OCI-LY1 (cell line): ENCODE measurements at regions not wholly inside any gene's neighbourhood (a gene's known extent, or its start where the extent isn't known, plus 50 kb on each side); places are given as distances from the start of the nearest gene placed in this dataset.

ENCODE experiments used
- EZH2 ChIP-seq: fragments of 200-600 bp; sonication (generic), shearing (Covaris generic); IDR thresholded peaks from 2 replicates; pipeline ENCODE4 v1.8.0; 2017; ENCODE audit warnings: borderline replicate concordance, mixed run types, mild to moderate bottlenecking, antibody characterized with exemption, low read length, moderate library complexity, mixed read lengths
- TF ChIP-seq, protein P1 (sequence below): fragments of 200-600 bp; sonication (generic), shearing (Covaris generic); IDR thresholded peaks from 2 replicates; pipeline ENCODE4 v1.5.1; 2017; ENCODE audit warnings: mild to moderate bottlenecking, antibody characterized with exemption, low read length, moderate library complexity, mixed read lengths

DNA sequence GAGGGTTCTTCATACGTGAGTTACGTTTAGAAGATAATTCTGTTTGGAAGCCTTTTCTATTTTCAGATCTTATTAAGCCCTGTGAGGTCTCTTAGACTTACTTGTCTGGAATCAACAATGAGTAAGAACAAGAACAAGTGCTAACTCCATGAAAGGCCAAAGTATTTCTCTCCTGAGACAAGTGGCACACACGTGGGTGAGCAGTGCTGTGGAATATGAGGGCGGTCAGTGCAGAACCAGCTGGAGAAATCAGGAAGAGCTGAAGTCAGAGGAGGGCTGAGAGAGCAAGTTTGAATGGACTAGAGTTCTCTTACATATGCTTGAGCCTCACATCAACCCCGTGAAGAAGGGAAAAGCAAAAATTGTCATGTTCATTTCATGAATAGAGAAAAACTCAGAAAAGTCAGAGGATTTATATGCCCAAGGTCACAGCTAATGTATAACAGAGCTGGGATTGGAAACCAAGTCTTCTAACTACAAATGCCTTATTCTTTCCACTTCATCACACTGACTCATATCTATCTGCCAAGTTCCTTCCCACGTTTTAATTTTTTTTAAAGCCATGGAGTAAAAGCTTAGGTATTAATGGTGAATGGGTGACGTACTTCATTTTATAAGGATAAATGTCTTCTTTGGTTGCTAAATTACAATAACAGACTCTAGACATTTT lies 201.3 kb upstream of the DTNBP1 start:
- no peak for TF ChIP-seq EZH2
- TF ChIP-seq, protein P1, sequence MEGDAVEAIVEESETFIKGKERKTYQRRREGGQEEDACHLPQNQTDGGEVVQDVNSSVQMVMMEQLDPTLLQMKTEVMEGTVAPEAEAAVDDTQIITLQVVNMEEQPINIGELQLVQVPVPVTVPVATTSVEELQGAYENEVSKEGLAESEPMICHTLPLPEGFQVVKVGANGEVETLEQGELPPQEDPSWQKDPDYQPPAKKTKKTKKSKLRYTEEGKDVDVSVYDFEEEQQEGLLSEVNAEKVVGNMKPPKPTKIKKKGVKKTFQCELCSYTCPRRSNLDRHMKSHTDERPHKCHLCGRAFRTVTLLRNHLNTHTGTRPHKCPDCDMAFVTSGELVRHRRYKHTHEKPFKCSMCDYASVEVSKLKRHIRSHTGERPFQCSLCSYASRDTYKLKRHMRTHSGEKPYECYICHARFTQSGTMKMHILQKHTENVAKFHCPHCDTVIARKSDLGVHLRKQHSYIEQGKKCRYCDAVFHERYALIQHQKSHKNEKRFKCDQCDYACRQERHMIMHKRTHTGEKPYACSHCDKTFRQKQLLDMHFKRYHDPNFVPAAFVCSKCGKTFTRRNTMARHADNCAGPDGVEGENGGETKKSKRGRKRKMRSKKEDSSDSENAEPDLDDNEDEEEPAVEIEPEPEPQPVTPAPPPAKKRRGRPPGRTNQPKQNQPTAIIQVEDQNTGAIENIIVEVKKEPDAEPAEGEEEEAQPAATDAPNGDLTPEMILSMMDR: no peak
